ENCODE measurements at regions not wholly inside any gene's neighbourhood (a gene's known extent, or its start where the extent isn't known, plus 50 kb on each side); places are given as distances from the start of the nearest gene placed in this dataset.

DNA sequence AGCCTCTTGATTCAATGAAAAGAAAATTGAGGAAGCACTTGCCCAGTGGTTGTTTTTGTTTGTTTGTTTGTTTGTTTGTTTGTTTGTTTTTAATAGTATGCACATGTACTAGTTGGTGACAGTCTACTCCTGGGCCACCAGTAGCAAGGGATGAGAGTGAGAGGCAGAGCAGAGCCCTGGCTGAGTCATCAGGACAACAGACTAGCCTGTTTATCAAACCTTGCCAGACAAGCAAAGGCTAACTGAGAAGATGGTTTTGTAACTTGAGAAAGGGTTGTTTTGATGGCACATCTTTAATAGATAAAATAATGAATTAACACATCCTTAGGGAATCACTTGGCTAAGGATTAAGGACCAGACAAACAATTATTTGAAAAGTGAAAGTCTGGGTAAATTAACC lies 78.1 kb downstream of the INHBA start:
- H3K9me3 ChIP-seq = no peaks in the 10 kb centered on the region
- no peak for DNase-seq (ENCODE audit: low spot score in 2 of 2)
- peaks cover 4% of the 10 kb centered on the region for H3K4me1 ChIP-seq
- TF ChIP-seq, protein P1, sequence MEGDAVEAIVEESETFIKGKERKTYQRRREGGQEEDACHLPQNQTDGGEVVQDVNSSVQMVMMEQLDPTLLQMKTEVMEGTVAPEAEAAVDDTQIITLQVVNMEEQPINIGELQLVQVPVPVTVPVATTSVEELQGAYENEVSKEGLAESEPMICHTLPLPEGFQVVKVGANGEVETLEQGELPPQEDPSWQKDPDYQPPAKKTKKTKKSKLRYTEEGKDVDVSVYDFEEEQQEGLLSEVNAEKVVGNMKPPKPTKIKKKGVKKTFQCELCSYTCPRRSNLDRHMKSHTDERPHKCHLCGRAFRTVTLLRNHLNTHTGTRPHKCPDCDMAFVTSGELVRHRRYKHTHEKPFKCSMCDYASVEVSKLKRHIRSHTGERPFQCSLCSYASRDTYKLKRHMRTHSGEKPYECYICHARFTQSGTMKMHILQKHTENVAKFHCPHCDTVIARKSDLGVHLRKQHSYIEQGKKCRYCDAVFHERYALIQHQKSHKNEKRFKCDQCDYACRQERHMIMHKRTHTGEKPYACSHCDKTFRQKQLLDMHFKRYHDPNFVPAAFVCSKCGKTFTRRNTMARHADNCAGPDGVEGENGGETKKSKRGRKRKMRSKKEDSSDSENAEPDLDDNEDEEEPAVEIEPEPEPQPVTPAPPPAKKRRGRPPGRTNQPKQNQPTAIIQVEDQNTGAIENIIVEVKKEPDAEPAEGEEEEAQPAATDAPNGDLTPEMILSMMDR (IDR thresholded peaks at IDR 0.05) = no peak
- no peak for TF ChIP-seq EP300 (IDR thresholded peaks at IDR 0.05)
- TF ChIP-seq POLR2A (IDR thresholded peaks at IDR 0.05) = no peak
- no peak for TF ChIP-seq POLR2AphosphoS5 (IDR thresholded peaks at IDR 0.05)
- no peak overlapping the region for H3K4me3 ChIP-seq
- H3K27me3 ChIP-seq = no peaks in the 10 kb centered on the region
- H3K27ac ChIP-seq = no peak overlapping the region
- no peaks in the 10 kb centered on the region for H3K36me3 ChIP-seq

DNA sequence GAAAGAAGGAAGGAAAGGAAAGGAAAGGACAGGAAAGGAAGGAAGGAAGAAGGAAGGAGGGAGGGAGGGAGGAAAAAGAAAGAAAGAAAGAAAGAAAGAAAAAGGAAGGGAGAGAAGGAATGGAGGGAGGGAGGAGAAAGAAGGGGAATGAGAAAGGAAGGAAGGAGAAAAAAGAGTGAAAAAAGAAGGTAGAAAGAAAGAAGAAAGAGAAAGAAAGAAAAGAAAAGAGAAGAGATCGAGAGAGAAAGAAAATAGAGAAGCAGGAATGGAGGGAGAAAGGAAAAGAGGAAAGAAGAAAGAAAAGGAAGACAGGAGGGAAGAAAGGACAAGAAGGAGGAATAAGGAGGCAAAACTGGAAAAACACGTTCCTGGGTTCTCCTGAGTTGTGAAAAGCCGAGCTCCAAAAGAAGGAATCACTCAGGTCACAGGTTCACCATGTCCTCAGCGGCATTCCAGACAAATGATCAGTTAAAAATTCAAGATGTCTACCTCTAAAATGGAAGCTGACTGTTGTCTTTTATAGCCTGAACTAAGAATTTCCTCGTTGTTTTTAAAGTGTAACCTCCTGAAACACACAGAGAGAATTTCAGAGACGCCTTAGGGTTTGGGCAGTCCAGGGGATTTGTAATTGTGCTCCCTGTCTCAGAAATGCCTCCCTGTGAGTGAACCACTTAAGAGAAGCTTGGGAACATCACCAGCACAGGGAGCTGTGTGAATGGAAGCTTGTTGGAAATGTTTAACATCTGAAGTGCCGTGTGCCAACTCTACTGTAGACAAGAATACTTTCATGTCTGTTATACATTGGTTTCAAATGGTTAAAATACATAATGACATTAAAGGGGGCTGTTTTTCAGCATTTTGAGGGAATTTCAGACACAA lies 80.7 kb downstream of the INHBA start:
- Histone ChIP-seq H3K36me3 (no peaks in the 10 kb centered on the region), H3K9me3 (no peaks in the 10 kb centered on the region), H3K27me3 (no peaks in the 10 kb centered on the region), H3K4me3 (no peak overlapping the region), H3K27ac (no peak overlapping the region), H3K4me1 (peaks cover 4% of the 10 kb centered on the region)
- no peak for DNase-seq (ENCODE audit: low spot score in 2 of 2)
- TF ChIP-seq POLR2A (IDR thresholded peaks at IDR 0.05) = no peak
- no peak for TF ChIP-seq POLR2AphosphoS5 (IDR thresholded peaks at IDR 0.05)
- TF ChIP-seq EP300 (IDR thresholded peaks at IDR 0.05) = no peak
- TF ChIP-seq, protein P1 (IDR thresholded peaks at IDR 0.05) = no peak
- WGBS = 76% methylated on average over 7 of the region's 7 CpGs

DNA sequence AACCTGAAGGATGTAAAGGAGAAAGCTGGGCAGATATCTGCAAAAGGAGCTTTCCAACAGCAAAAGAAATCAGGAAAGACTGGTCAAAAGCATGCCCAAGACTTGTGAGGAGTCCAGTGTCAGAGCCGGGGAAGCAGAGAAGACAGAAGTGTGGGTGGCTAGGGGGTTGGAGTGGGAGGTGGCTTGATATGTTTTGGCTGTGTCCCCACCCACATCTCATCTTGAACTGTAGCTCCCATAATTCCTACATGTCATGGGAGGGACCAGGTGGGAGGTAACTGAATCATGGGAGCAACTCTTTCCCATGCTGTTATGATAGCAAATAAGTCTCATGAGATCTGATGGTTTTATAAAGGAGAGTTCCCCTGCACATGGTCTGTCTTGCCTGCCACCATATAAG lies 84.9 kb downstream of the INHBA start:
- DNase-seq (ENCODE audit: low spot score in 2 of 2) = no peak
- 92% methylated on average over 1 of the region's 1 CpG for WGBS
- Histone ChIP-seq H3K36me3 (no peaks in the 10 kb centered on the region), H3K4me1 (no peaks in the 10 kb centered on the region), H3K9me3 (no peaks in the 10 kb centered on the region), H3K27ac (no peak overlapping the region), H3K27me3 (no peaks in the 10 kb centered on the region), H3K4me3 (no peak overlapping the region)
- no peak for TF ChIP-seq EP300 (IDR thresholded peaks at IDR 0.05)
- no peak for TF ChIP-seq POLR2AphosphoS5 (IDR thresholded peaks at IDR 0.05)
- TF ChIP-seq, protein P1 (IDR thresholded peaks at IDR 0.05) = no peak
- TF ChIP-seq POLR2A (IDR thresholded peaks at IDR 0.05) = no peak

DNA sequence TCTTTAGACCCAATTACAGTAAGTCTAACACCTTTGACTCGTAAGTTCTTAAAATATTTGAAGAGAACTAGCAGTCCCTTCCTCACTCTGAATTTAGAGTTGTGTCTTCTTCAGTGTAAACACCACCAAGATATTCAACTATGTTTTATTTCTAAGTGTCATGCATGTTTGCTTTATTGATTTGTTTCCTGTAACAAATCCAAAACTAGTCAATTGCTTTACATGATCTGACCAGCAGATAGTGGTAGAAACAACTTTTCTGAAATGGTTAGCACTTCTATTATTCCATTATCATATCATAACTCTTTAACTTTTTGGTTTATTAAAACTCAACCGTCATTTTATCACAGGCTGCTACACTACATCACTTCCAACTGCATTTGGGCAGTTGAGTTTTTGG lies 90.1 kb downstream of the INHBA start:
- WGBS = 90% methylated on average over 2 of the region's 2 CpGs

DNA sequence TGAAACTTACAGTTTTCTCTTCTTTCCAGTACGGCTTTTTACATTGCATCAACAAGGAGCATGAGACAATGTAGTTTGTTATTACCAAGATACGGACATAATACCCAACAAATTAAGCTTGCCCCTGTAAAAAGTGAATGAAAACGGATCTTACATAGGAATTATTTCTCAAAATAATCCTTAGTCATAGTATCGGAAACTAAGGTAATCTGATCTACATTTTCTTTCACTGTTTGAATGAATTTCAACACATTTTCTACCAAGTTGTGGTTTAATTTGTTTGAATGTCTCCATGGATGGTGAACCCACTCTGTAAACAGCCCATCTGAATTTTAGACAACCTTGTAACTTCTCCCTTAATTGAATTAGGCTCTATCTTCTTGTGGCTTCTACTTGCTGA lies 90.5 kb downstream of the INHBA start:
- Histone ChIP-seq H3K27me3 (no peaks in the 10 kb centered on the region), H3K4me1 (no peaks in the 10 kb centered on the region), H3K9me3 (no peaks in the 10 kb centered on the region), H3K4me3 (no peak overlapping the region), H3K36me3 (no peaks in the 10 kb centered on the region), H3K27ac (no peak overlapping the region)
- WGBS = 88% methylated on average over 4 of the region's 4 CpGs
- no peak for DNase-seq (ENCODE audit: low spot score in 2 of 2)
- TF ChIP-seq, protein P1 (IDR thresholded peaks at IDR 0.05) = no peak
- TF ChIP-seq POLR2AphosphoS5 (IDR thresholded peaks at IDR 0.05) (no peak), EP300 (IDR thresholded peaks at IDR 0.05) (no peak), POLR2A (IDR thresholded peaks at IDR 0.05) (no peak)

More for the DNA sequence above, 90.1 kb downstream of the INHBA start:
- TF ChIP-seq EP300 (IDR thresholded peaks at IDR 0.05) = no peak
- TF ChIP-seq POLR2AphosphoS5 (IDR thresholded peaks at IDR 0.05) = no peak
- TF ChIP-seq, protein P1 (IDR thresholded peaks at IDR 0.05) = no peak
- TF ChIP-seq POLR2A (IDR thresholded peaks at IDR 0.05) = no peak
- no peaks in the 10 kb centered on the region for H3K36me3 ChIP-seq
- DNase-seq (ENCODE audit: low spot score in 2 of 2) = no peak
- H3K27me3 ChIP-seq = no peaks in the 10 kb centered on the region
- H3K9me3 ChIP-seq = no peaks in the 10 kb centered on the region
- H3K27ac ChIP-seq = no peak overlapping the region
- no peak overlapping the region for H3K4me3 ChIP-seq
- no peaks in the 10 kb centered on the region for H3K4me1 ChIP-seq

All from suprapubic skin (tissue), 4 donors.